IPS-18c (cell line): ENCODE measurements at regions not wholly inside any gene's neighbourhood (a gene's known extent, or its start where the extent isn't known, plus 50 kb on each side); places are given as distances from the start of the nearest gene placed in this dataset.

Source experiments
- H3K4me3 ChIP-seq: 2 replicates; pipeline ENCODE4 v1.7.0; 2013; ENCODE audit warnings: low read depth, mild to moderate bottlenecking, low read length, moderate library complexity; ENCODE audit not compliant: insufficient read depth
- H3K9me3 ChIP-seq: one replicate; pipeline ENCODE4 v1.6.1; 2013; ENCODE audit warnings: mild to moderate bottlenecking, low read length, moderate library complexity; ENCODE audit not compliant: control insufficient read depth, insufficient read depth

DNA sequence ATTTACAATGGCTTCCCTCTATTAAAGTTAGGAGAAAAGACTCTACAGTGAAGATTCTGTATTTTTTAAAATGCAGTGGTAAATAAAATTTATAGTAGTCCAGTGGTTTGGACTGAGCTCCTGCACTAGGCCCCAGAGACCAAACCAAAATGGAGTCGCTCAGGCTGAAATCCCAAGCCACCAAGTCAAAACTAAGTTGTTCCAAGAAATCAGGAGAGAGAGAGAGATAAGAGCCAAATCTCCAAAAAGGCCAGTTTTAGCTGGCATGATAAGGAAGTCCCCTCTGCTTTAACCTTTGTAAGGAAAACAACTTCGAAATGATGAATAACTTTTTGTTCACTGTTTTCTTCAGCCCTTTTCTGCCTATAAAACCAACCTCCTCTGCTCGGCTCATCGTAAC lies 265.9 kb upstream of the KLF14 start:
- Histone ChIP-seq H3K4me3 (no peak overlapping the region), H3K9me3 (peaks cover 2% of the 10 kb centered on the region)

- Histone ChIP-seq H3K9me3 (peaks cover 2% of the 10 kb centered on the region), H3K4me3 (no peak overlapping the region)
These were observed 266.4 kb upstream of the KLF14 start for GRCh38 chr7:131000389-131000788.

- Histone ChIP-seq H3K9me3 (peaks cover 2% of the 10 kb centered on the region), H3K4me3 (no peak overlapping the region)
These were observed 266.9 kb upstream of the KLF14 start for GRCh38 chr7:131000873-131001272.

- Histone ChIP-seq H3K4me3 (no peak overlapping the region), H3K9me3 (peaks cover 2% of the 10 kb centered on the region)
These were observed 268.6 kb upstream of the KLF14 start for GRCh38 chr7:131002600-131002999.

DNA sequence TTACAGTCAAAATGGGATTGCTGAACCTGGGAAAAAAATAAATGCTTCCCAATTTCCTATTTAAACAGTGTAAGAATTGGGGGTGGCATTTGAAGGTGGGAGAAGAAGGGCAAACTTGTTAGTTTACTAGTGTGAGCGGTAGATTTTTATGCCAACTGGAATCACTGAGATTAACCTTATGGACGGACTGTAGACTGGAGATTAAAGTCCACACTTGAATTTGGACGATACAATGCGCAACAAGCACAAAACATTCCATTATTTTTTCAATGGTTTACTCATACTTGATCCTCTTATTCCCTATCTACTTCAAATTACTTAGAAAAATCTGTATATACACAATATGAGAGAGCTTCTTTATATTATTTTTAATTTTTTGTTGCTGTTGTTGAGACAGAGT lies 269.6 kb upstream of the KLF14 start:
- H3K4me3 ChIP-seq, result no peak overlapping the region

DNA sequence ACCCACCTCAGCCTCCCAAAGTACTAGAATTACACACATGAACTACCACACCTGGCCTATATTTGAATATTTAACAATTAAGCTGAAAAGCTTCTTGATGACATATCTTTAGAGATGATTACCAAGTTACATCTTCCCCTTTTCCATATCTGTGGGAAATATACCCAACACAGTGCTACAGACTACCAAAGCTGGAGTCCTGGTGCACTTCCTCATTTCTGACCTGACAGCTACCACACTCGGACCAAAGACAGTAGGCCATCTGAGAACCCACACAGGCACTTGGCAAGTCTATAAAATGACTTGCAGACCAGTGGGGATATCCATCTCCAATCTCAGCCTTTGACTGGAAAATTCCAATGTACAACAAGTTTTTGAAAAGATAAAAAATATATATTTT lies 270.4 kb upstream of the KLF14 start:
- Histone ChIP-seq H3K4me3 (no peak overlapping the region), H3K9me3 (peaks cover 2% of the 10 kb centered on the region)

More for the DNA sequence above, 269.6 kb upstream of the KLF14 start:
- peaks cover 2% of the 10 kb centered on the region for H3K9me3 ChIP-seq

DNA sequence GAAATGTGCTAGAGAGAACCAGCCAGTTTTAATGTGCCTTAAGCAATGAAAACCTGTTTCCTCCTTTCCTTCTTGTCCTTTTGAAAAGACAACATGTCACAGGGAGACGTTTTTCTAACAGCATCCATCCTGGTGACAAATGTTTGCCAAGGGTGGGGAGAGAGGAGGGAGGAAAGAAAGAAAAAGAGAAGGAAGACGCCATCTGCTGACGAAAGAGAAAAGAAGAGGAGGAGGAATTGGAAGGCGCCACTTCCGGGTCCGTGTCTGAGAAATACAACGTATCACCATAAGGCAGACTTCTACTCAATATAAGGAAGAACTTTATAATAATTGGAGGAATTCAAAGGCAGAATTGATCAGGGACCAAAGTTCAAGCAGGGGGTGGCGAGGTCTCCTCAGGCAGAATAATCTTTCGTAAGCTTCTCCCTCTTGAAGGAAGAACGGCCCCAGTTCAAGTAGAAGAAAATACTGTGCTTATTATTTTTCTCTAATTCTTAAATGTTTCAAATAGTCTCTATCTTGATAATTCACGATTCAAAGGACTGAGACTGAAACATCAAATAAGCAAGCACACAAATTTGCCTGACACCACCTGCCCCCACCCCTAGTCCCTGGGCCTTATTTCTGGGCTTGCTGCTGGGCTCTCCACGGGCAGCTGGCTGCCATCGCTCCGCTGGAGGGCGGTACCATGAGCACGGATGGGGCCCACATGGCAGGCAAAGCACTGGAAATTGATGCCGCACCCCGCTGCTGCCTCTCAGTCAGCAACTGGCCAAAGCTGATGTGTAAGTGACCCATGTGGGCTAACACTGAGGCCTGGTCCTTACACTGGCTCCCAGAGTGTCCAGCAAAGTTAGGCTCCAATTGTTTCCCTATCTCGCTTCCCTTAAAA lies 273.7 kb upstream of the KLF14 start:
- Histone ChIP-seq H3K4me3 (no peak overlapping the region), H3K9me3 (no peaks in the 10 kb centered on the region)

DNA sequence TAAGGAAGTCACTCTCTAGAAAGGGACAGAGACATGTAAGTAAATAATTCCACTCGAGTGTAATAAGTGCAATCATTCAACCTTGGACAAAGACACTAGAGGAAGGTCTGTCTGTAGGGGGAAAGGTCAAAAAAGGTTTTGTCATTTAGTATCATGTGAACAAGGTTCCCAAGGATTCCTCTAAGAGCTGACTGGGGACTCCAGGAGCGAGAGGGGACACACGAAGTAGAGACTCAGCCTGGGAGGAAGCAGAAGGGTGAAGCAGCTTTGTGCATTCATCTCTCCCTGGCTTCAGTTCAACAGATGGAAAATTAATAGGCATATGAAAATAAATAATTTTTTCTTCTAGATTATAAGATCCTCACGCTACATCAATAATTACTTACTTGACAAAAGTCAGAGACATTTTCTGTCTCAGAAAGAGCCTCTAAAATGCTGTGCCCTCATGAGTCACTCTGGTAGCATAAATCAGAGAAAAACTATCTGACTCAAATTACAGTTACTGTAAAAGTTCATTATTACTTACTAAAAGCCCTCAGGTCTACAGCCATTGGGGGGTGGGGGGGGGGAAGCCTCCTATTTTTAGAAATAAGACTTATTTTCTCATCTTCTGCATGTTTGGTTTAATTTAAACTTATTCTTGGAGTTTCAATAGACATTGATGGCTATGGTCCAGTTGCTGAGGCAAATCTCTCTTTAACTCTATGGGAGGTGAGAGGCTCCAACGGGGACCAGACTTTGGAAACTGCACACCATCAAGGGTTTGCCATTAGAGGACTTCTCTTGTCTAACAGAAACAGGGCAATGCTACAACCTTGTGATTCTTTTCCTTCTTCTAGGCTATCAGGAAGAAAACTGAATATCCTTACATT lies 275.1 kb upstream of the KLF14 start:
- Histone ChIP-seq H3K9me3 (no peaks in the 10 kb centered on the region), H3K4me3 (no peak overlapping the region)

DNA sequence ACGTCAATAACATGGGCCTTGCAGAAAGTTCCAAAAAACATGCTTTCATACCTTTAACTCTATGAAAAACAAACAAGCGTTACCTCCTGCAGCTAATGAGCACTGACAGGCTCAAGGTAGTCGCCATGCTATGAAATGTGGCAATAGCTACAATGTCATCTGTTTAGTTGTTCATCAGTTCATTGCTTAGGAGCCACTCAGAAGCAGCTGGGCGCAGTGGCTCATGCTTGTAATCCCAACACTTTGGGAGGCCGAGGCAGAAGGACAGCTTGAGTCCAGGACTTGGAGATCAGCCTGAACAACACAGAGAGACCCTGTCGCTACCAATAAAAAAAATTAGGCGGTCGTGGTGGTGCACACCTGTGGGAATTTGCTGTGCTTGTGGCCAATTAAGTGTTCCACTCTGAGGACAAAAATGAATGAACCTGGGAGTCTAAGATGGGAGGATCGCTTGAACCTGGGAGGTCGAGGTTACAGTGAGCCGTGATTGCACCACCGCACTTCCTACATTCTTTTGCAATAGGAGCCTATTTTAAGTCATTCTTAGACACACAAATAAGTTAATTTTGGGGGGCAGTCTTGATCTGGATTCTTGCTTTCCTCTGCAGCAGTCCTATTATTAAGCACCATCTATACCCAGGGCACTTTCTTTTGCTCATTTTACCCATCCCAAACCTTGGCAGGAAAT lies 276.2 kb upstream of the KLF14 start:
- Histone ChIP-seq H3K4me3 (no peak overlapping the region), H3K9me3 (no peaks in the 10 kb centered on the region)

- Histone ChIP-seq H3K4me3 (no peak overlapping the region), H3K9me3 (no peaks in the 10 kb centered on the region)
These were observed 276.9 kb upstream of the KLF14 start for GRCh38 chr7:131010717-131011431.

- H3K9me3 ChIP-seq, result no peaks in the 10 kb centered on the region
- no peak overlapping the region for H3K4me3 ChIP-seq
These were observed 277.4 kb upstream of the KLF14 start for GRCh38 chr7:131011432-131011742.

DNA sequence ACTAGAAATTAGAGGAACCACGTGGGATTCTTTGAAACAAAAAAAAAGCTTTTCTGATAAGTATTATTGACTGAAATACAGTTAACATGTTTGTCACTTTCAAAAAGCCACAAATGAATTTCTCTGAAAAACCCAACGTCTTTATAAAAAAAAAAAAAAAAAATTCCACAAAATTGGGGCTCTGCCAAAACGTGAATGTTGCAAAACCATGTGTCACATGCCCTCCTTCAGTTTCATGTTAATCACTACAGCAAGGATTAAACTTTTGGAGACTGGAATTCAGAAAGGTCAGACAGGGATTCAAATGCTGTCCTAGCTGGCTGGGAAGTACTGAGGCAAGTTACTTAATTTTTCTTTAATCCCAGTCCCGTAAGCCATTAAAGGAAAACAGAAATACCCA lies 278.0 kb upstream of the KLF14 start:
- H3K9me3 ChIP-seq, result no peaks in the 10 kb centered on the region
- H3K4me3 ChIP-seq, result no peak overlapping the region

DNA sequence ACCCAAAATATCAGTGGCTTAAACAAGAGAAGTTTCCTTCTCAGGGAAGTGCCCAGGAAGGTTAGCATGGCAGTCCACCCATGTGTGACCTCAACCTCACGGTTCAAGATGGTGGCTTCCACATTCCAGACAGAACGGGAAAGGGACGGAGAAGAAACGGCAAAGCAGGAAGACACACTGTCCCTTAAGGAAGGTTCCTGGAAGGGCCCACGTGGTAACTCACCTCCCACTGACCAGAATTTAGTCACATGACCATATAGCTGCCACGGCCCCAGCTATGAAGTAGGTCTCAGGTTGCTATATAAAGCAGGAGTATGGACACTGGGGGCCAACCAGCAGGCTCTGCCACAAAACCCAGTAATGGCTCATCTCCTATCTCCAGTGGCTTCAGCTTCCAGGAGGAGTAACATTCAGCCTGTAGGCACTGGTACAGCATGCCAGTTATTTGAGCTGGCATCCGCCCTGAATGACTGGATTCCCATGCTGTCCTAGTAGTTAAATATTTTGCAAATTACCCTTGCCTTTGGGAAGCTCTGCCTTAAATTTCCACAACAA lies 278.5 kb upstream of the KLF14 start:
- Histone ChIP-seq H3K9me3 (no peaks in the 10 kb centered on the region), H3K4me3 (no peak overlapping the region)

- Histone ChIP-seq H3K4me3 (no peak overlapping the region), H3K9me3 (no peaks in the 10 kb centered on the region)
These were observed 279.7 kb upstream of the KLF14 start for GRCh38 chr7:131013716-131014115.

GRCh38 chr7:131014906-131015656 lies 281.1 kb upstream of the KLF14 start:
- H3K4me3 ChIP-seq, result no peak overlapping the region
- no peaks in the 10 kb centered on the region for H3K9me3 ChIP-seq

GRCh38 chr7:131015657-131015958 lies 281.6 kb upstream of the KLF14 start:
- Histone ChIP-seq H3K4me3 (no peak overlapping the region), H3K9me3 (no peaks in the 10 kb centered on the region)
